ENCODE measurements at regions not wholly inside any gene's neighbourhood (a gene's known extent, or its start where the extent isn't known, plus 50 kb on each side); places are given as distances from the start of the nearest gene placed in this dataset.
A peak's percentile ranks its signal among the peaks of the same experiment; 100 is the strongest.

GRCh38 chr7:42747044-42747443 is 164.8 kb downstream of the C7orf25 start:
- H4K20me1 ChIP-seq (ENCODE audit: insufficient read depth) = no peaks in the 10 kb centered on the region
- no peak overlapping the region for H3K4me2 ChIP-seq (ENCODE audit: low read length)
- H2AFZ ChIP-seq (ENCODE audit: low read depth, low read length) = no peak overlapping the region
- H3K79me2 ChIP-seq (replicated peaks; ENCODE audit: insufficient read depth, low read length) = no peaks in the 10 kb centered on the region
- no peaks in the 10 kb centered on the region for H3K9me2 ChIP-seq (ENCODE audit: insufficient read depth, low read length)
- H3K9ac ChIP-seq (ENCODE audit: low read length) = no peak overlapping the region
- no peaks in the 10 kb centered on the region for H3K27me3 ChIP-seq (ENCODE audit: insufficient read depth, low read depth, low read length)
- no peaks in the 10 kb centered on the region for H3K36me3 ChIP-seq (ENCODE audit: insufficient read depth, low read length)
- H3K27ac ChIP-seq (ENCODE audit: low read length) = peak overlapping the region; percentile 17
- no peak for TF ChIP-seq REST (IDR thresholded peaks at IDR 0.05; ENCODE audit: borderline replicate concordance)
- TF ChIP-seq MXI1 (conservative IDR thresholded peaks at IDR 0.05; ENCODE audit: poor library complexity, severe bottlenecking) = no peak
- TF ChIP-seq RAD21 (conservative IDR thresholded peaks at IDR 0.05) = no peak
- no peak for TF ChIP-seq EP300 (conservative IDR thresholded peaks at IDR 0.05; ENCODE audit: poor library complexity, severe bottlenecking)
- TF ChIP-seq POLR2AphosphoS5 (IDR thresholded peaks at IDR 0.05) = no peak
- no peak overlapping the region for H3K4me3 ChIP-seq (ENCODE audit: low read length)
- no peaks in the 10 kb centered on the region for H3F3A ChIP-seq (ENCODE audit: insufficient read depth, low read length, poor library complexity, severe bottlenecking)
- no peaks in the 10 kb centered on the region for H3K9me3 ChIP-seq (ENCODE audit: low read length)

DNA sequence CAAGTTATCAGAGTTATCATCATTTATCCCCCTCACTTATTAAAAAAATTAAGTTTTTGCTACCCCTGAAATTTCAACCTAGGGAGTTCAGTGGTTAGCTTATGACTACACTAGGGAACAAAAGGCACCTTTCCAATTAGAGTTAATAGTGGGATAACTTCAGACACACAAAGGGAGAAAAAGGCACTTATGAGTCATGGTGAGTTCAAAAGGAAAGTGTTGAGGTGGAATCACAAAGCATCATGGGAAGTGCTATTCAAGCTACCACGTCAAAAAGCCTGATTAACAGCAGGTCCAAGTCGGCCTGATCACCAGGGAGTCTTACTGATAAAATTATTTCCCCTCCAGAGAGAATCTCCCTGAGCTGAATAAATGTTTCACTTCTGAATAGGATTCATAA is 165.7 kb downstream of the C7orf25 start:
- no peaks in the 10 kb centered on the region for H3K79me2 ChIP-seq (replicated peaks; ENCODE audit: insufficient read depth, low read length)
- no peaks in the 10 kb centered on the region for H3K36me3 ChIP-seq (ENCODE audit: insufficient read depth, low read length)
- no peak overlapping the region for H2AFZ ChIP-seq (ENCODE audit: low read depth, low read length)
- H3K27ac ChIP-seq (ENCODE audit: low read length) = peak overlapping the region; percentile 21
- H3K9ac ChIP-seq (ENCODE audit: low read length) = no peak overlapping the region
- H3K27me3 ChIP-seq (ENCODE audit: insufficient read depth, low read depth, low read length) = no peaks in the 10 kb centered on the region
- TF ChIP-seq POLR2AphosphoS5 (IDR thresholded peaks at IDR 0.05) (peak; percentile 29), RAD21 (conservative IDR thresholded peaks at IDR 0.05) (no peak)
- no peaks in the 10 kb centered on the region for H3F3A ChIP-seq (ENCODE audit: insufficient read depth, low read length, poor library complexity, severe bottlenecking)
- no peaks in the 10 kb centered on the region for H3K9me2 ChIP-seq (ENCODE audit: insufficient read depth, low read length)
- H4K20me1 ChIP-seq (ENCODE audit: insufficient read depth) = no peaks in the 10 kb centered on the region
- H3K9me3 ChIP-seq (ENCODE audit: low read length) = no peaks in the 10 kb centered on the region
- no peak overlapping the region for H3K4me3 ChIP-seq (ENCODE audit: low read length)
- H3K4me2 ChIP-seq (ENCODE audit: low read length) = no peak overlapping the region

GRCh38 chr7:42745357-42746059 is 166.4 kb downstream of the C7orf25 start:
- no peak for TF ChIP-seq REST (IDR thresholded peaks at IDR 0.05; ENCODE audit: borderline replicate concordance)
- TF ChIP-seq, protein P1, sequence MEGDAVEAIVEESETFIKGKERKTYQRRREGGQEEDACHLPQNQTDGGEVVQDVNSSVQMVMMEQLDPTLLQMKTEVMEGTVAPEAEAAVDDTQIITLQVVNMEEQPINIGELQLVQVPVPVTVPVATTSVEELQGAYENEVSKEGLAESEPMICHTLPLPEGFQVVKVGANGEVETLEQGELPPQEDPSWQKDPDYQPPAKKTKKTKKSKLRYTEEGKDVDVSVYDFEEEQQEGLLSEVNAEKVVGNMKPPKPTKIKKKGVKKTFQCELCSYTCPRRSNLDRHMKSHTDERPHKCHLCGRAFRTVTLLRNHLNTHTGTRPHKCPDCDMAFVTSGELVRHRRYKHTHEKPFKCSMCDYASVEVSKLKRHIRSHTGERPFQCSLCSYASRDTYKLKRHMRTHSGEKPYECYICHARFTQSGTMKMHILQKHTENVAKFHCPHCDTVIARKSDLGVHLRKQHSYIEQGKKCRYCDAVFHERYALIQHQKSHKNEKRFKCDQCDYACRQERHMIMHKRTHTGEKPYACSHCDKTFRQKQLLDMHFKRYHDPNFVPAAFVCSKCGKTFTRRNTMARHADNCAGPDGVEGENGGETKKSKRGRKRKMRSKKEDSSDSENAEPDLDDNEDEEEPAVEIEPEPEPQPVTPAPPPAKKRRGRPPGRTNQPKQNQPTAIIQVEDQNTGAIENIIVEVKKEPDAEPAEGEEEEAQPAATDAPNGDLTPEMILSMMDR (IDR thresholded peaks at IDR 0.05; ENCODE audit: poor library complexity, severe bottlenecking) = peak; percentile 31
- TF ChIP-seq POLR2AphosphoS5 (IDR thresholded peaks at IDR 0.05) = no peak
- no peak for TF ChIP-seq EZH2 (IDR thresholded peaks at IDR 0.05; ENCODE audit: borderline replicate concordance, insufficient read depth, low read length, poor library complexity, severe bottlenecking)

More at GRCh38 chr7:42745357-42746059, 166.4 kb downstream of the C7orf25 start:
- Histone ChIP-seq H3K36me3 (ENCODE audit: insufficient read depth, low read length) (no peaks in the 10 kb centered on the region), H3K27ac (ENCODE audit: low read length) (peak overlapping the region; percentile 21), H3K4me2 (ENCODE audit: low read length) (no peak overlapping the region), H2AFZ (ENCODE audit: low read depth, low read length) (no peak overlapping the region), H4K20me1 (ENCODE audit: insufficient read depth) (no peaks in the 10 kb centered on the region), H3K9me3 (ENCODE audit: low read length) (no peaks in the 10 kb centered on the region), H3K9me2 (ENCODE audit: insufficient read depth, low read length) (no peaks in the 10 kb centered on the region), H3K4me3 (ENCODE audit: low read length) (no peak overlapping the region), H3F3A (ENCODE audit: insufficient read depth, low read length, poor library complexity, severe bottlenecking) (no peaks in the 10 kb centered on the region), H3K9ac (ENCODE audit: low read length) (no peak overlapping the region), H3K27me3 (ENCODE audit: insufficient read depth, low read depth, low read length) (no peaks in the 10 kb centered on the region), H3K79me2 (replicated peaks; ENCODE audit: insufficient read depth, low read length) (no peaks in the 10 kb centered on the region)

Data from neural cell (in vitro differentiated cells).